Neural progenitor cell (in vitro differentiated cells): ENCODE measurements at regions not wholly inside any gene's neighbourhood (a gene's known extent, or its start where the extent isn't known, plus 50 kb on each side); places are given as distances from the start of the nearest gene placed in this dataset.

Experiments
- DNase-seq: peaks from one replicate; pipeline ENCODE4 v3.0.0-alpha.2; 2016; ENCODE audit warnings: low spot score
- H2AFZ ChIP-seq: fragments of 200-600 bp; sonication (generic); replicated peaks from 2 replicates; pipeline ENCODE4 v1.6.1; 2016; ENCODE audit warnings: antibody characterized with exemption
- H3F3A ChIP-seq: fragments of 200-600 bp; sonication (generic); 2 replicates; pipeline ENCODE4 v1.6.1; 2016; ENCODE audit warnings: antibody characterized with exemption, low read depth
- H3K27ac ChIP-seq: fragments of 200-600 bp; sonication (generic); 2 replicates; pipeline ENCODE4 v1.5.1; 2016; ENCODE audit warnings: mild to moderate bottlenecking
- H3K27me3 ChIP-seq: fragments of 200-600 bp; sonication (generic); 2 replicates; pipeline ENCODE4 v1.6.1; 2016; ENCODE audit warnings: mild to moderate bottlenecking, moderate library complexity
- H3K36me3 ChIP-seq: fragments of 200-600 bp; sonication (generic); 2 replicates; pipeline ENCODE4 v1.5.1; 2016
- H3K4me1 ChIP-seq: fragments of 200-600 bp; sonication (generic); 2 replicates; pipeline ENCODE4 v1.6.1; 2016; ENCODE audit warnings: mixed run types
- H3K4me2 ChIP-seq: fragments of 200-600 bp; sonication (generic); 2 replicates; pipeline ENCODE4 v1.6.1; 2016
- H3K4me3 ChIP-seq: fragments of 200-600 bp; sonication (generic); 2 replicates; pipeline ENCODE4 v1.5.1; 2016
- H3K79me2 ChIP-seq: fragments of 200-600 bp; sonication (generic); 2 replicates; pipeline ENCODE4 v1.6.1; 2016; ENCODE audit warnings: low read depth
- H3K9ac ChIP-seq: fragments of 200-600 bp; sonication (generic); 2 replicates; pipeline ENCODE4 v1.6.1; 2016
- H3K9me3 ChIP-seq: fragments of 200-600 bp; sonication (generic); 2 replicates; pipeline ENCODE4 v1.5.1; 2016; ENCODE audit warnings: low read depth
- H4K20me1 ChIP-seq: fragments of 200-600 bp; sonication (generic); 2 replicates; pipeline ENCODE4 v1.6.1; 2016; ENCODE audit warnings: low read depth
- H3K27ac Mint-ChIP-seq: 3 replicates; pipeline ENCODE4 v1.8.0; 2021; ENCODE audit warnings: mixed read lengths
- H3K27me3 Mint-ChIP-seq: 2 replicates; pipeline ENCODE4 v1.8.0; 2022; ENCODE audit warnings: low read depth, mild to moderate bottlenecking, inconsistent platforms, moderate library complexity, mixed read lengths; ENCODE audit not compliant: insufficient read depth
- H3K36me3 Mint-ChIP-seq: 3 replicates; pipeline ENCODE4 v1.8.0; 2021; ENCODE audit warnings: mixed read lengths
- H3K4me1 Mint-ChIP-seq: 3 replicates; pipeline ENCODE4 v1.8.0; 2021; ENCODE audit warnings: mixed read lengths
- H3K4me3 Mint-ChIP-seq: 3 replicates; pipeline ENCODE4 v1.8.0; 2021; ENCODE audit warnings: mild to moderate bottlenecking, moderate library complexity, mixed read lengths
- H3K9me3 Mint-ChIP-seq: 3 replicates; pipeline ENCODE4 v1.8.0; 2020; ENCODE audit warnings: mixed read lengths
- EZH2 ChIP-seq: fragments of 200-600 bp; sonication (generic); IDR thresholded peaks from 2 replicates; pipeline ENCODE4 v1.6.1; 2017; ENCODE audit warnings: antibody characterized with exemption, mild to moderate bottlenecking, moderate library complexity
- EZH2phosphoT487 ChIP-seq: fragments of 200-600 bp; sonication (generic); IDR thresholded peaks from 2 replicates; pipeline ENCODE4 v1.6.1; 2017; ENCODE audit warnings: antibody characterized with exemption
- TF ChIP-seq, protein P1 (sequence below): fragments of 200-600 bp; sonication (generic); IDR thresholded peaks from 2 replicates; pipeline ENCODE4 v1.5.1; 2017; ENCODE audit warnings: antibody characterized with exemption, mild to moderate bottlenecking

DNA sequence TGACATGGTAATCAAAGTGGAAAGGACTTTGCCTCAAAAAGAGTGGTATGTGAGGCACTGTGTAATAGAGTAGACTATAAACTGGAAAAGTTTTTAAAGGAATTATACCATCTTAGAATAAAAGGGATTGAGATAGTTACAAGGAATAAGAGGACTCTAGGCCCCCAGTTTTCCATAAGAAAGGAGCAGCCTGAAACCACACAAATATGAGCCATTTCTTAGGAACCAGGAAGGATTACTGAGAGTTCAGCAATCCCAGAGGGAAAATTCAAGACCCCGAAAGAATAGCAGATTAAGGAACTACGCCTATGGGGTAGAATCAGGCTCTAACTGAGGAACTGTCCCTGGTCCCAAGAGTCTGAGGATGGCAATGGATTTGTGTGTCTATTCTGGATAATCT, 1213.3 kb downstream of the C4orf33 start:
- H3K9ac ChIP-seq: no peak overlapping the region
- H3K9me3 ChIP-seq: no peaks in the 10 kb centered on the region
- no peaks in the 10 kb centered on the region for H3K4me1 Mint-ChIP-seq
- H3K9me3 Mint-ChIP-seq: no peaks in the 10 kb centered on the region
- no peak overlapping the region for H2AFZ ChIP-seq
- no peak for DNase-seq
- H3F3A ChIP-seq: no peaks in the 10 kb centered on the region
- H3K27ac ChIP-seq: no peak overlapping the region
- no peaks in the 10 kb centered on the region for H3K27me3 ChIP-seq
- no peak overlapping the region for H3K4me3 ChIP-seq
- no peaks in the 10 kb centered on the region for H3K27me3 Mint-ChIP-seq
- H3K4me1 ChIP-seq: no peaks in the 10 kb centered on the region
- H3K36me3 ChIP-seq: no peaks in the 10 kb centered on the region
- H3K27ac Mint-ChIP-seq: no peak overlapping the region
- H3K4me3 Mint-ChIP-seq: no peak overlapping the region
- H3K36me3 Mint-ChIP-seq: no peaks in the 10 kb centered on the region
- TF ChIP-seq EZH2 (no peak), EZH2phosphoT487 (no peak)
- TF ChIP-seq, protein P1, sequence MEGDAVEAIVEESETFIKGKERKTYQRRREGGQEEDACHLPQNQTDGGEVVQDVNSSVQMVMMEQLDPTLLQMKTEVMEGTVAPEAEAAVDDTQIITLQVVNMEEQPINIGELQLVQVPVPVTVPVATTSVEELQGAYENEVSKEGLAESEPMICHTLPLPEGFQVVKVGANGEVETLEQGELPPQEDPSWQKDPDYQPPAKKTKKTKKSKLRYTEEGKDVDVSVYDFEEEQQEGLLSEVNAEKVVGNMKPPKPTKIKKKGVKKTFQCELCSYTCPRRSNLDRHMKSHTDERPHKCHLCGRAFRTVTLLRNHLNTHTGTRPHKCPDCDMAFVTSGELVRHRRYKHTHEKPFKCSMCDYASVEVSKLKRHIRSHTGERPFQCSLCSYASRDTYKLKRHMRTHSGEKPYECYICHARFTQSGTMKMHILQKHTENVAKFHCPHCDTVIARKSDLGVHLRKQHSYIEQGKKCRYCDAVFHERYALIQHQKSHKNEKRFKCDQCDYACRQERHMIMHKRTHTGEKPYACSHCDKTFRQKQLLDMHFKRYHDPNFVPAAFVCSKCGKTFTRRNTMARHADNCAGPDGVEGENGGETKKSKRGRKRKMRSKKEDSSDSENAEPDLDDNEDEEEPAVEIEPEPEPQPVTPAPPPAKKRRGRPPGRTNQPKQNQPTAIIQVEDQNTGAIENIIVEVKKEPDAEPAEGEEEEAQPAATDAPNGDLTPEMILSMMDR: no peak
- no peaks in the 10 kb centered on the region for H3K79me2 ChIP-seq
- no peaks in the 10 kb centered on the region for H4K20me1 ChIP-seq
- no peak overlapping the region for H3K4me2 ChIP-seq

DNA sequence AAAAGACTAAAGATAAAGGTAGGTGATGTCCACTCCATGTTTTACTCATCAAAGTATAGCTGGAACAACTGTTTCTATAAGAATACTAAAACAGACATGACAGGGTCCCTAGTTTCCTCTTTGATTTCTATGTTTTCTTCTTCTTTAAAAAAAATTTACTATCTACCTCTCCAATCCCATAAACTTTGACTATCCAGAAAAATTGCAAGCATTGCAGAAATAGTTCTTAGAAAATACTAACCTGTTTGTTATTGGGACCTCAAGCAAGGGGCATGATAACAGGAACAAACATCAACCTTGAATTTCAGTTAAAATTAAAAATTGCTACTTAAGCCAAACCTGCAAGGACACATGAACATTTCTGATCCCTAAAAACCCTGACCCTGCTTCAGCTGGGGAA, 1226.5 kb downstream of the C4orf33 start:
- Mint-ChIP-seq H3K36me3 (no peaks in the 10 kb centered on the region), H3K4me1 (no peaks in the 10 kb centered on the region), H3K27me3 (no peaks in the 10 kb centered on the region), H3K4me3 (no peak overlapping the region), H3K9me3 (no peaks in the 10 kb centered on the region), H3K27ac (no peak overlapping the region)
- H3K27ac ChIP-seq: no peak overlapping the region
- H2AFZ ChIP-seq: peak overlapping the region; percentile 88
- H3K4me3 ChIP-seq: no peak overlapping the region
- no peaks in the 10 kb centered on the region for H3K36me3 ChIP-seq
- no peak overlapping the region for H3K4me2 ChIP-seq
- TF ChIP-seq EZH2 (no peak), EZH2phosphoT487 (no peak)
- TF ChIP-seq, protein P1: no peak
- no peaks in the 10 kb centered on the region for H3K27me3 ChIP-seq
- no peaks in the 10 kb centered on the region for H4K20me1 ChIP-seq
- no peak overlapping the region for H3K9ac ChIP-seq
- no peaks in the 10 kb centered on the region for H3F3A ChIP-seq
- H3K4me1 ChIP-seq: no peaks in the 10 kb centered on the region
- no peaks in the 10 kb centered on the region for H3K79me2 ChIP-seq
- no peak for DNase-seq
- no peaks in the 10 kb centered on the region for H3K9me3 ChIP-seq

DNA sequence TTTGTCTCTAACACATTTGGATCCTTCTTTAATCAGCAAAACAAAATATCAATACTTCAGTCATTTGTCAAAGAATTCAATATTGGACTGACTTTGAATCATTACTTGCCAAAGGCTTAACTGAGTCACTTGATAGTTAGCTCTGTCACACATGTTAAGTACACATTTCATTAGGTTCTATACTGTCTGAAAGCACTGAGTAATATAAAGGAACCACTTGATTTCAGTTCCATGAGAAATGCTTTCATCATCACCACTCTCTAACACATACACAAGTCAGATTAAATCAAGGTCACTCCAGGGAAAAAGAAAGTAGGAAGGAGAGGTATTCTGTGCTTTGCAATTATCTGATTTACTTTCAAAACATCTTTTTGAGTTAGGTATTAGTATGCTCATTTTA, 1233.1 kb downstream of the C4orf33 start:
- peaks cover 3% of the 10 kb centered on the region for H3K4me1 Mint-ChIP-seq
- H3K4me3 Mint-ChIP-seq: no peak overlapping the region
- Histone ChIP-seq H3K4me1 (no peaks in the 10 kb centered on the region), H3K9ac (no peak overlapping the region), H3K27ac (no peak overlapping the region), H3K4me2 (no peak overlapping the region), H3K36me3 (no peaks in the 10 kb centered on the region), H4K20me1 (no peaks in the 10 kb centered on the region), H3F3A (no peaks in the 10 kb centered on the region), H3K9me3 (no peaks in the 10 kb centered on the region), H3K4me3 (no peak overlapping the region), H3K79me2 (no peaks in the 10 kb centered on the region), H2AFZ (peak overlapping the region; percentile 50), H3K27me3 (no peaks in the 10 kb centered on the region)
- TF ChIP-seq EZH2 (no peak), EZH2phosphoT487 (no peak)
- H3K9me3 Mint-ChIP-seq: no peaks in the 10 kb centered on the region
- DNase-seq: no peak
- peaks cover 2% of the 10 kb centered on the region for H3K27me3 Mint-ChIP-seq
- H3K27ac Mint-ChIP-seq: no peak overlapping the region
- no peaks in the 10 kb centered on the region for H3K36me3 Mint-ChIP-seq

DNA sequence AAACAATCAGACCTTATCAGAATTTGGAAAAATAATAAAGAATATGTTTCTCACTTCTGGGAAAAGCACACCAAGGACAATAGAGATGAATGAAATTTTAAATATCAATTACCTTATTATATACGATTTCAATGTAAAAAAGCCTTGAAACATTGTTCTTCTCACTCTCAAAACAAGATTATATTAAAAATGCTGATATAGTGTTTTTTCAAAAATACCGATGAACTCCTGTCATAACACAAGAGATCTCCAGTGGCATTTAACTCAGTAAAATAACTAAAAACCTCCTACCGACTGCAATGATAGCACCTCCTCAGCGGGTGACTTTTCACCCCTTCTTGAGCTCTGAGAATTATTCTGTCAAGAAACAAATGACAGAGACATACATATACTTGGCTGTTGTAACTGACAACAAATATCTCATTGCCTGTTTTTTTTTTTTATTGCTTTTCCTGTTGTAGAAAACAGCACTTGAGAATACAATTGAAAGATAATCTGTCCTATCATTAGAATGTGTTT, 1237.3 kb downstream of the C4orf33 start:
- no peaks in the 10 kb centered on the region for H4K20me1 ChIP-seq
- no peaks in the 10 kb centered on the region for H3K4me1 ChIP-seq
- H2AFZ ChIP-seq: no peak overlapping the region
- H3F3A ChIP-seq: no peaks in the 10 kb centered on the region
- no peak for DNase-seq
- H3K36me3 ChIP-seq: no peaks in the 10 kb centered on the region
- TF ChIP-seq EZH2 (no peak), EZH2phosphoT487 (no peak)
- TF ChIP-seq, protein P1: no peak
- no peak overlapping the region for H3K27ac Mint-ChIP-seq
- H3K27ac ChIP-seq: no peak overlapping the region
- H3K4me3 ChIP-seq: no peak overlapping the region
- H3K36me3 Mint-ChIP-seq: no peaks in the 10 kb centered on the region
- peaks cover 3% of the 10 kb centered on the region for H3K4me1 Mint-ChIP-seq
- no peaks in the 10 kb centered on the region for H3K79me2 ChIP-seq
- no peak overlapping the region for H3K9ac ChIP-seq
- H3K4me2 ChIP-seq: no peak overlapping the region
- H3K27me3 Mint-ChIP-seq: peaks cover 2% of the 10 kb centered on the region
- no peak overlapping the region for H3K4me3 Mint-ChIP-seq
- H3K27me3 ChIP-seq: no peaks in the 10 kb centered on the region
- H3K9me3 Mint-ChIP-seq: peaks cover 2% of the 10 kb centered on the region
- H3K9me3 ChIP-seq: no peaks in the 10 kb centered on the region
